NB4 (cell line): ENCODE measurements at regions not wholly inside any gene's neighbourhood (a gene's known extent, or its start where the extent isn't known, plus 50 kb on each side); places are given as distances from the start of the nearest gene placed in this dataset.

ENCODE experiments used
- DNase-seq: peaks from one replicate; pipeline ENCODE4 v3.0.0; 2010; ENCODE audit warnings: low read depth
- H3K4me3 ChIP-seq: one replicate; pipeline ENCODE4 v1.5.1; 2011; ENCODE audit warnings: mild to moderate bottlenecking, low read depth, low read length, moderate library complexity
- MYC ChIP-seq: IDR thresholded peaks from 2 replicates; pipeline ENCODE4 v1.6.1; 2011; ENCODE audit warnings: low read depth, low read length
- POLR2A ChIP-seq: IDR thresholded peaks from 2 replicates; pipeline ENCODE4 v1.6.1; 2011; ENCODE audit warnings: mild to moderate bottlenecking; ENCODE audit not compliant: insufficient read length; ENCODE audit errors: extremely low read depth
- TF ChIP-seq, protein P1 (sequence below): IDR thresholded peaks from 2 replicates; pipeline ENCODE4 v1.6.1; 2011; ENCODE audit warnings: low read depth, low read length
- TF ChIP-seq, protein P2 (sequence below): IDR thresholded peaks from one replicate; pipeline ENCODE4 v1.5.1; 2012; ENCODE audit warnings: low read depth, low read length

DNA sequence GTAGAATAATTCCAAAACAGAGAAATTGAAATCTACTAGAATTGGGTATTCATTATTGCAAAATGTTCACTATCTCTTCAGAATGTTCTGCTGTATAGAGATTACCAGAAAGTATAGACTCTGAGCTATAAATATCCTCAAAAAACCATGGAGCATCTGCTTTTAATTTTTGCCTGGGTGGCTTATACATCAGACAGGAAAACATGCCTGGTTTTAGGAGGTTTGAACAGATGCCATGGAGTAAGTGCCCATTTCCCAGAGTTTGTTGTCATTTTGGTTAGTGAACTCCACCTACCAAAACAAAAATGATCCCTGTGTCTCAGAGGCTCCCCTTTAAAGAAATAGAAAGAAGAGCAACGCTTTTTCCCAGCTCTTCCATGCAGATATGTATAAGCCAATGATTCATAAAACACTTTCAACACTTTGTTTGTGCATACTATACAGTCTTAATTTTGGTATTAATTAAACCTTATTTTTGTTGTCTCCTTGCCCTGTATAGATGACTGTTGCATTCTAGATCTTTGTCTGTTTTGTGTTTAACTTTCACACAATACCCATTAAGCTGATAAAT, 68.7 kb downstream of the MEPE start:
- no peak for DNase-seq
- TF ChIP-seq, protein P1, sequence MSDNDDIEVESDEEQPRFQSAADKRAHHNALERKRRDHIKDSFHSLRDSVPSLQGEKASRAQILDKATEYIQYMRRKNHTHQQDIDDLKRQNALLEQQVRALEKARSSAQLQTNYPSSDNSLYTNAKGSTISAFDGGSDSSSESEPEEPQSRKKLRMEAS = no peak
- TF ChIP-seq, protein P2, sequence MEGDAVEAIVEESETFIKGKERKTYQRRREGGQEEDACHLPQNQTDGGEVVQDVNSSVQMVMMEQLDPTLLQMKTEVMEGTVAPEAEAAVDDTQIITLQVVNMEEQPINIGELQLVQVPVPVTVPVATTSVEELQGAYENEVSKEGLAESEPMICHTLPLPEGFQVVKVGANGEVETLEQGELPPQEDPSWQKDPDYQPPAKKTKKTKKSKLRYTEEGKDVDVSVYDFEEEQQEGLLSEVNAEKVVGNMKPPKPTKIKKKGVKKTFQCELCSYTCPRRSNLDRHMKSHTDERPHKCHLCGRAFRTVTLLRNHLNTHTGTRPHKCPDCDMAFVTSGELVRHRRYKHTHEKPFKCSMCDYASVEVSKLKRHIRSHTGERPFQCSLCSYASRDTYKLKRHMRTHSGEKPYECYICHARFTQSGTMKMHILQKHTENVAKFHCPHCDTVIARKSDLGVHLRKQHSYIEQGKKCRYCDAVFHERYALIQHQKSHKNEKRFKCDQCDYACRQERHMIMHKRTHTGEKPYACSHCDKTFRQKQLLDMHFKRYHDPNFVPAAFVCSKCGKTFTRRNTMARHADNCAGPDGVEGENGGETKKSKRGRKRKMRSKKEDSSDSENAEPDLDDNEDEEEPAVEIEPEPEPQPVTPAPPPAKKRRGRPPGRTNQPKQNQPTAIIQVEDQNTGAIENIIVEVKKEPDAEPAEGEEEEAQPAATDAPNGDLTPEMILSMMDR = no peak
- TF ChIP-seq MYC = no peak
- TF ChIP-seq POLR2A = no peak
- no peak overlapping the region for H3K4me3 ChIP-seq

DNA sequence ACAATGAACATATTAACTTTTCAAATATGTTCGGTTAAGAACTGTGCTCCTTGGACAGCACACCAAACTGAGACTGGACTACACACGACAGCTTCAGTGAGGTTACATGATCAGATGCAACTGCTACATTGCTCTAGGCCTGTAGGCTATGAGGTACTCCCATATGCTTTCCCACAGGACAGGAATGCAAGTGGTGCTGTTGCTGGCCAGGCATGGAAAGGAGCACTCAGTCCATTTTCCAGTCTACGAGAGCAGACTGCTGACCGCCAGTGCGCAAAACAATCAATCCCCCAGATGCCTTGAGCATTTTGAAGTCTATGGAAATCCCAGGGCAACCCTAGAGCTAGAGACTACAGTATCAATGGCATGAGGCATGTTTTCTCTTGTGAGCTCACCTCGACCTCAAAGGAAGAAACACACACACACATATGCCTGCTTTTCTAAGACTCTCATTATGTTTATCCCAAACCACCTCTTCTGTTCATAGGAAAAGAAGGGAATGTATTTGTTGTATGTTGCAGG, 70.8 kb upstream of the SPP1 start:
- no peak overlapping the region for H3K4me3 ChIP-seq
- TF ChIP-seq, protein P2 = no peak
- no peak for TF ChIP-seq MYC
- TF ChIP-seq, protein P1 = no peak
- no peak for TF ChIP-seq POLR2A
- DNase-seq = no peak

DNA sequence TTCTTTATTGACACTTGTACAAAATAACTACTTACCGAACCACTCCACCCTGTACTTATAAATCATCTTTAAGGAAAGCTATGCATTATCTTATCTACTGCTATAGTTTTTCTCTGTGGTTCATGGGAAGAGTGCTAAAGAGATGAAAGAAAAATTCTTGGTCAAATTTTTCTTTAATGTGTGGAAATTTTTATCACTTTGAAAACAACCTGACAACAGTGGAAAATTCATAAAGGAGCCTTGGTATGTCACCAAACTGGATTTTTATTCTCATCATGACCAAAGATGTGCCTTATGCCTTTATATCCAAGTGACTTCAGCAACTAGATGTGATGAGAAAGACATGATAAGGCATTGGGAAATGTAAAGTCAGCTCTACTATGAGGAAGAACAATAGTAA, 67.2 kb upstream of the SPP1 start:
- no peak for DNase-seq
- TF ChIP-seq, protein P1 = no peak
- TF ChIP-seq, protein P2 = no peak
- TF ChIP-seq POLR2A = no peak
- no peak for TF ChIP-seq MYC
- H3K4me3 ChIP-seq = no peak overlapping the region

DNA sequence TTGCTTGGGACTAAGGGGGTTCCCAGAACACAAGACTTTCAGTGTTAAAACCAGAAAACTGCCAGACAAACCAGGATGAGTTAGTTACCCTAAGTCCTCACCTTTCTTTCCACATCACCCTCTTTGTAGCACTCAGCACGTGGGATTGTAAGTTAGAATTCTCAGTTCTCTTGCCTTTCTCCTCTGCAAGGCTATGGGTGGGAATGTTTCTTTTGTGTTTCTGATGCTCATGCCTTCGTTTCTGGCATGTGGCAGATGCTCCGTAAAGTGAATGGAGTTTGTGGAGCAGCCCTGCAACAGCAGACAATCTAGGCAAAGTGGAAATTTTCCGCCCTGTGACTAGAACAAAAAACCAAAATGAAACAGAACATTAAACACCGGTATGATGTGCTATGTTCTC, 64.7 kb upstream of the SPP1 start:
- DNase-seq = no peak
- TF ChIP-seq, protein P1 = no peak
- TF ChIP-seq POLR2A (no peak), MYC (no peak)
- TF ChIP-seq, protein P2 = no peak
- H3K4me3 ChIP-seq = no peak overlapping the region

DNA sequence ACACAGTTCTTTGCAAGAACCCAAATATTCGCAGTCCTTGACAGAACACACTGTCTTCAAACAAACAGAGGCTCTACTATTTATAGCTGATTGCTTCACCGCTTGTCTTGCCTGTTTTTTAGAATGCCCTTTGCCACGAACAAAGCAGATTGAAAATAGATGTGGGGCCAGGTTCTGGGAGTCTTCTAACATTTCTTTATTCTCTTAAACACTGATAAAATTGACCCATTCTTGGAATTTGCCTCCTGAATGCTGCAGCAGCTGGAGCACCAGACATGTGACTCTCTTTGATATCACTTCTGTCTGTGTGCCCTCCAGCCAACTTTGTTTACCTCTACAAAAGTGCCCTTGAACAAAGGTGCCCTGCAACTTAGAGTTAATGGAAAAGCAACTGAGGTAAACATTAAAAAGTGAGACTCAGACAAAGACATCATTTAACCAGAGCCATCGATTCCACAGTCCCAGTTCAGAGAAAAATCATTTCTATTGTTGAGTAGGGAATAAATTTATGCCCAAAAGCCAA, 64.2 kb upstream of the SPP1 start:
- no peak for DNase-seq
- TF ChIP-seq POLR2A (no peak), MYC (no peak)
- TF ChIP-seq, protein P1 = no peak
- TF ChIP-seq, protein P2 = no peak
- no peak overlapping the region for H3K4me3 ChIP-seq
